ENCODE measurements at regions not wholly inside any gene's neighbourhood (a gene's known extent, or its start where the extent isn't known, plus 50 kb on each side); places are given as distances from the start of the nearest gene placed in this dataset.

- Histone ChIP-seq H3K9me3 (no peaks in the 10 kb centered on the region), H3K36me3 (no peaks in the 10 kb centered on the region), H3K27me3 (no peaks in the 10 kb centered on the region), H3K4me3 (ENCODE audit: low read depth in 1 of 2, low read length in 1 of 2) (no peak overlapping the region), H3K4me1 (ENCODE audit: control insufficient read depth in 1 of 2, insufficient read depth in 1 of 2, low read depth in 1 of 2, low read length in 1 of 2) (no peaks in the 10 kb centered on the region), H3K27ac (no peak overlapping the region)
- TF ChIP-seq, protein P1, sequence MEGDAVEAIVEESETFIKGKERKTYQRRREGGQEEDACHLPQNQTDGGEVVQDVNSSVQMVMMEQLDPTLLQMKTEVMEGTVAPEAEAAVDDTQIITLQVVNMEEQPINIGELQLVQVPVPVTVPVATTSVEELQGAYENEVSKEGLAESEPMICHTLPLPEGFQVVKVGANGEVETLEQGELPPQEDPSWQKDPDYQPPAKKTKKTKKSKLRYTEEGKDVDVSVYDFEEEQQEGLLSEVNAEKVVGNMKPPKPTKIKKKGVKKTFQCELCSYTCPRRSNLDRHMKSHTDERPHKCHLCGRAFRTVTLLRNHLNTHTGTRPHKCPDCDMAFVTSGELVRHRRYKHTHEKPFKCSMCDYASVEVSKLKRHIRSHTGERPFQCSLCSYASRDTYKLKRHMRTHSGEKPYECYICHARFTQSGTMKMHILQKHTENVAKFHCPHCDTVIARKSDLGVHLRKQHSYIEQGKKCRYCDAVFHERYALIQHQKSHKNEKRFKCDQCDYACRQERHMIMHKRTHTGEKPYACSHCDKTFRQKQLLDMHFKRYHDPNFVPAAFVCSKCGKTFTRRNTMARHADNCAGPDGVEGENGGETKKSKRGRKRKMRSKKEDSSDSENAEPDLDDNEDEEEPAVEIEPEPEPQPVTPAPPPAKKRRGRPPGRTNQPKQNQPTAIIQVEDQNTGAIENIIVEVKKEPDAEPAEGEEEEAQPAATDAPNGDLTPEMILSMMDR (IDR thresholded peaks at IDR 0.05): no peak
Observed at GRCh38 chr6:81387163-81387562, 365.3 kb downstream of the TENT5A start.

DNA sequence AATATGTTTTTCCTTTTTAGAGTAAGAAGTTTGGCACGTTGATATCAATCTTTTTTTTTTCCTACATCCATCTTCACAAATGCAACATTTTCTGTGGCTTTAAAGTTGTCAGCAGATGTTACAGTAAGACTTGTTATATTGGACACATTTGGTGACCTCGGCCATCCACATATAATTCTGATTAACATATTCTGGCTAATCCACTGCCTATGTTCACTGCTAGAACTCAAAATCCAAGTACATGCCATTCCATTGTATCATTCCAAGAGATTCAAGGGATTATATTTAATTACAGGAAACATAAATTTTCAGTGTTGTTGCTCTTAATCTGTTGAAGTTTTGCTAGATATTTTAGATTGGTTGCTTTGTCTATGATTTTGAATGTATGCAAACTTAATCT is 367.6 kb downstream of the TENT5A start:
- Histone ChIP-seq H3K27me3 (no peaks in the 10 kb centered on the region), H3K27ac (no peak overlapping the region), H3K4me3 (ENCODE audit: low read depth in 1 of 2, low read length in 1 of 2) (no peak overlapping the region), H3K36me3 (no peaks in the 10 kb centered on the region), H3K9me3 (no peaks in the 10 kb centered on the region), H3K4me1 (ENCODE audit: control insufficient read depth in 1 of 2, insufficient read depth in 1 of 2, low read depth in 1 of 2, low read length in 1 of 2) (no peaks in the 10 kb centered on the region)
- TF ChIP-seq, protein P1 (IDR thresholded peaks at IDR 0.05): no peak

- no peak overlapping the region for H3K4me3 ChIP-seq (ENCODE audit: low read depth in 1 of 2, low read length in 1 of 2)
- no peaks in the 10 kb centered on the region for H3K9me3 ChIP-seq
- TF ChIP-seq, protein P1 (IDR thresholded peaks at IDR 0.05): no peak
- H3K27me3 ChIP-seq: no peaks in the 10 kb centered on the region
- H3K36me3 ChIP-seq: no peaks in the 10 kb centered on the region
- no peaks in the 10 kb centered on the region for H3K4me1 ChIP-seq (ENCODE audit: control insufficient read depth in 1 of 2, insufficient read depth in 1 of 2, low read depth in 1 of 2, low read length in 1 of 2)
- H3K27ac ChIP-seq: no peak overlapping the region
Observed at GRCh38 chr6:81383472-81383871, 369.0 kb downstream of the TENT5A start.

DNA sequence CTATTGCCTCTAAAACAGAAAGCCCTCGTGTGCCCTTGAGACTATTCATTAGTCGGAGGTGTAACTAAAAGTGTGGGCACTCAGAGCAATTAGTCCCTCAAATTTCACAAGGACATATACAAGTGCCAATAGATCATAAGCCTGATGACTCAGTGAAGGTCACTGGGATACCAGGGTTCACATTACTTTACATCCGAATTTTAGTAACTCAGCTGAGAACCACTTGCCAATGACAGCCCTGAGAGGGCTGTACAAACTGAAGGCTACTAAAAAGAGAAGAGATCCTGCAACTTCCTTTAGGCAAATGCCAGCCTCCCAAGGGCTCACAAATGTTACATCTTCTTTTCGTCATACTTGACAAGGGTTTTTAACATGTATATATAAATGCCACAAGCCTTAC is 369.6 kb downstream of the TENT5A start:
- Histone ChIP-seq H3K27ac (no peak overlapping the region), H3K4me1 (ENCODE audit: control insufficient read depth in 1 of 2, insufficient read depth in 1 of 2, low read depth in 1 of 2, low read length in 1 of 2) (no peaks in the 10 kb centered on the region), H3K4me3 (ENCODE audit: low read depth in 1 of 2, low read length in 1 of 2) (no peak overlapping the region), H3K9me3 (no peaks in the 10 kb centered on the region), H3K36me3 (no peaks in the 10 kb centered on the region), H3K27me3 (no peaks in the 10 kb centered on the region)
- TF ChIP-seq, protein P1 (IDR thresholded peaks at IDR 0.05): no peak

DNA sequence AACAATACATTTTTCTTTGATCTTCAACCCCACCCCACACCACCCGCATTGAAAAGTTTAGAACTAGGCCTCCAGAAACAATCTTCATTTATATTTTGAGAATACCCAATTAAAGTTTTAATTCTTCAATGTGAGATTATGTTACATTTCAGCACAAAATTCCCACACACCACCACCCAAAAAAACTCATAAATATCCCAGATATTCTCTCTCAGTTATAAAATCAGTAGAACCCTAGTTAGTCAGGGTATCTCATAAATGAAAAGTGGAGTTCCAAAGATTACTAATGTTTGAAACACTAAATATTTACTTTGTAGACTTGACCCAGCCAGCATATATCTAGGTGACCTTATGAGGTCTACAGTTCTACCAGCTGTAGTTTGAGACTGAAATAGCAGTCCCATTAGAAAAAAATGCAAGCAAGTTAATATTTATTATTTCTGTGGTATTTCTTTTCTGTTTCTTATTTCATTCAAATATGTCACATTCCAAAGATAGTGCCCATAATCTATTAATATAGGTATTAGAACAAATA is 371.0 kb downstream of the TENT5A start:
- no peaks in the 10 kb centered on the region for H3K27me3 ChIP-seq
- TF ChIP-seq, protein P1 (IDR thresholded peaks at IDR 0.05): no peak
- H3K27ac ChIP-seq: no peak overlapping the region
- no peaks in the 10 kb centered on the region for H3K4me1 ChIP-seq (ENCODE audit: control insufficient read depth in 1 of 2, insufficient read depth in 1 of 2, low read depth in 1 of 2, low read length in 1 of 2)
- H3K9me3 ChIP-seq: no peaks in the 10 kb centered on the region
- no peak overlapping the region for H3K4me3 ChIP-seq (ENCODE audit: low read depth in 1 of 2, low read length in 1 of 2)
- H3K36me3 ChIP-seq: no peaks in the 10 kb centered on the region

All from neutrophil (primary cell).